H9 (cell line): ENCODE measurements at regions not wholly inside any gene's neighbourhood (a gene's known extent, or its start where the extent isn't known, plus 50 kb on each side); places are given as distances from the start of the nearest gene placed in this dataset.

Experiments used
- DNase-seq: peaks from one replicate; pipeline ENCODE4 v3.0.0-alpha.2; 2017
- H2AFZ ChIP-seq: one replicate; pipeline ENCODE4 v1.6.1; 2013; ENCODE audit warnings: mild to moderate bottlenecking, low read length, control low read depth, moderate library complexity
- H2AK5ac ChIP-seq: 2 replicates; pipeline ENCODE4 v1.6.1; 2013; ENCODE audit warnings: low read length, control low read depth, mixed read lengths; ENCODE audit not compliant: insufficient read length
- H2BK120ac ChIP-seq: one replicate; pipeline ENCODE4 v1.6.1; 2013; ENCODE audit warnings: low read depth, mild to moderate bottlenecking, low read length, control low read depth, inconsistent platforms; ENCODE audit not compliant: poor library complexity, severe bottlenecking
- H2BK12ac ChIP-seq: 2 replicates; pipeline ENCODE4 v1.6.1; 2013; ENCODE audit warnings: low read length, control low read depth, mixed read lengths, low read depth; ENCODE audit not compliant: insufficient read length
- H2BK15ac ChIP-seq: 2 replicates; pipeline ENCODE4 v1.6.1; 2013; ENCODE audit warnings: low read depth, low read length, control low read depth
- H2BK20ac ChIP-seq: one replicate; pipeline ENCODE4 v1.6.1; 2013; ENCODE audit warnings: low read depth, mild to moderate bottlenecking, low read length, control low read depth, inconsistent platforms; ENCODE audit not compliant: poor library complexity, severe bottlenecking
- H2BK5ac ChIP-seq: 2 replicates; pipeline ENCODE4 v1.6.1; 2013; ENCODE audit warnings: low read length, control low read depth, mixed read lengths; ENCODE audit not compliant: insufficient read length
- H3K14ac ChIP-seq: 2 replicates; pipeline ENCODE4 v1.6.1; 2013; ENCODE audit warnings: low read length, control low read depth; ENCODE audit not compliant: insufficient read depth
- H3K18ac ChIP-seq: 2 replicates; pipeline ENCODE4 v1.6.1; 2013; ENCODE audit warnings: low read depth, mild to moderate bottlenecking, mixed read lengths, low read length, control low read depth; ENCODE audit not compliant: insufficient read length
- H3K23ac ChIP-seq: 2 replicates; pipeline ENCODE4 v1.6.1; 2013; ENCODE audit warnings: low read length, control low read depth, mixed read lengths, low read depth; ENCODE audit not compliant: insufficient read length
- H3K23me2 ChIP-seq: 2 replicates; pipeline ENCODE4 v1.6.1; 2013; ENCODE audit warnings: low read depth, mild to moderate bottlenecking, mixed read lengths, low read length, control low read depth; ENCODE audit not compliant: insufficient read length, poor library complexity, severe bottlenecking
- H3K27ac ChIP-seq: 2 replicates; pipeline ENCODE4 v1.5.1; 2013; ENCODE audit warnings: low read length, control low read depth, mixed read lengths, low read depth; ENCODE audit not compliant: insufficient read length
- H3K27me3 ChIP-seq: 2 replicates; pipeline ENCODE4 v1.6.1; 2013; ENCODE audit warnings: low read length, control low read depth, inconsistent platforms; ENCODE audit not compliant: insufficient read depth
- H3K4ac ChIP-seq: 2 replicates; pipeline ENCODE4 v1.6.1; 2013; ENCODE audit warnings: low read depth, mild to moderate bottlenecking, control low read depth, inconsistent platforms, low read length, moderate library complexity
- H3K4me1 ChIP-seq: 2 replicates; pipeline ENCODE4 v1.6.1; 2013; ENCODE audit warnings: low read length, control low read depth, inconsistent platforms; ENCODE audit not compliant: insufficient read depth
- H3K4me2 ChIP-seq: 2 replicates; pipeline ENCODE4 v1.6.1; 2013; ENCODE audit warnings: low read length, control low read depth, mixed read lengths; ENCODE audit not compliant: insufficient read length, insufficient read depth
- H3K56ac ChIP-seq: 2 replicates; pipeline ENCODE4 v1.6.1; 2013; ENCODE audit warnings: low read depth, mild to moderate bottlenecking, mixed read lengths, low read length, control low read depth; ENCODE audit not compliant: insufficient read length
- H3K79me1 ChIP-seq: 2 replicates; pipeline ENCODE4 v1.6.1; 2013; ENCODE audit warnings: low read depth, mild to moderate bottlenecking, moderate library complexity, low read length, control low read depth, inconsistent platforms; ENCODE audit not compliant: insufficient read depth, poor library complexity, severe bottlenecking
- H3K79me2 ChIP-seq: 2 replicates; pipeline ENCODE4 v1.6.1; 2013; ENCODE audit warnings: low read length, control low read depth, inconsistent platforms; ENCODE audit not compliant: insufficient read depth
- H3K9ac ChIP-seq: 2 replicates; pipeline ENCODE4 v1.6.1; 2013; ENCODE audit warnings: low read length, control low read depth, mixed read lengths; ENCODE audit not compliant: insufficient read length; ENCODE audit errors: extremely low read depth
- H3K9me3 ChIP-seq: one replicate; pipeline ENCODE4 v1.6.1; 2013; ENCODE audit warnings: low read depth, low read length, inconsistent platforms; ENCODE audit not compliant: control insufficient read depth
- H3T11ph ChIP-seq: one replicate; pipeline ENCODE4 v1.6.1; 2013; ENCODE audit warnings: mild to moderate bottlenecking, low read length, control low read depth, inconsistent platforms
- H4K20me1 ChIP-seq: one replicate; pipeline ENCODE4 v1.6.1; 2013; ENCODE audit not compliant: control insufficient read depth, insufficient read length, insufficient read depth
- H4K5ac ChIP-seq: 2 replicates; pipeline ENCODE4 v1.6.1; 2013; ENCODE audit warnings: low read depth, mild to moderate bottlenecking, mixed read lengths, low read length, control low read depth; ENCODE audit not compliant: insufficient read length
- H4K8ac ChIP-seq: replicated peaks from 2 replicates; pipeline ENCODE4 v1.6.1; 2013; ENCODE audit warnings: low read length, control low read depth, mixed read lengths, low read depth; ENCODE audit not compliant: insufficient read length
- H4K91ac ChIP-seq: 2 replicates; pipeline ENCODE4 v1.6.1; 2013; ENCODE audit warnings: low read depth, mild to moderate bottlenecking, moderate library complexity, mixed read lengths, low read length, control low read depth; ENCODE audit not compliant: insufficient read length
- H3K27ac Mint-ChIP-seq, 3 experiments: 2 replicates in 2 of 3; 3 replicates in 1 of 3; pipeline ENCODE4 v1.8.0; 2020 to 2021; ENCODE audit warnings: mixed read lengths in 3 of 3, mild to moderate bottlenecking in 1 of 3, moderate library complexity in 1 of 3
- H3K27me3 Mint-ChIP-seq: 2 replicates; pipeline ENCODE4 v1.8.0; 2021; ENCODE audit warnings: low read depth, mild to moderate bottlenecking, moderate library complexity, mixed read lengths
- H3K36me3 Mint-ChIP-seq, 3 experiments: 2 replicates in 2 of 3; 3 replicates in 1 of 3; pipeline ENCODE4 v1.8.0; 2020 to 2021; ENCODE audit warnings: low read depth in 3 of 3, mixed read lengths in 3 of 3; ENCODE audit not compliant: insufficient read depth in 1 of 3
- H3K4me1 Mint-ChIP-seq, 2 experiments: 2 replicates each; pipeline ENCODE4 v1.8.0; 2020; ENCODE audit warnings: mixed read lengths in 2 of 2
- H3K4me3 Mint-ChIP-seq, 2 experiments: 2 replicates in 1 of 2; 3 replicates in 1 of 2; pipeline ENCODE4 v1.8.0; 2020 to 2021; ENCODE audit warnings: mild to moderate bottlenecking in 2 of 2, mixed read lengths in 2 of 2, moderate library complexity in 1 of 2
- H3K9me3 Mint-ChIP-seq, 2 experiments: 2 replicates in 1 of 2; 3 replicates in 1 of 2; pipeline ENCODE4 v1.8.0; 2020; ENCODE audit warnings: mild to moderate bottlenecking in 2 of 2, mixed read lengths in 2 of 2, moderate library complexity in 1 of 2
- WGBS: extraction: QIAGEN DNeasy Blood & Tissue Kit; methylation state at CpG from one replicate; pipeline ENCODE4 v1.1.7; 2013; ENCODE audit warnings: missing lambda C conversion rate, low lambda C conversion rate, mixed read lengths; ENCODE audit not compliant: insufficient read length; ENCODE audit errors: extremely low coverage; 5-methylcytosine and 5-hydroxymethylcytosine counted together
- TF ChIP-seq, protein P1 (sequence below): fragments of 200-600 bp; sonication (generic); conservative IDR thresholded peaks from 3 replicates; pipeline ENCODE4 v1.8.0; 2021; ENCODE audit warnings: antibody characterized with exemption, mild to moderate bottlenecking

DNA sequence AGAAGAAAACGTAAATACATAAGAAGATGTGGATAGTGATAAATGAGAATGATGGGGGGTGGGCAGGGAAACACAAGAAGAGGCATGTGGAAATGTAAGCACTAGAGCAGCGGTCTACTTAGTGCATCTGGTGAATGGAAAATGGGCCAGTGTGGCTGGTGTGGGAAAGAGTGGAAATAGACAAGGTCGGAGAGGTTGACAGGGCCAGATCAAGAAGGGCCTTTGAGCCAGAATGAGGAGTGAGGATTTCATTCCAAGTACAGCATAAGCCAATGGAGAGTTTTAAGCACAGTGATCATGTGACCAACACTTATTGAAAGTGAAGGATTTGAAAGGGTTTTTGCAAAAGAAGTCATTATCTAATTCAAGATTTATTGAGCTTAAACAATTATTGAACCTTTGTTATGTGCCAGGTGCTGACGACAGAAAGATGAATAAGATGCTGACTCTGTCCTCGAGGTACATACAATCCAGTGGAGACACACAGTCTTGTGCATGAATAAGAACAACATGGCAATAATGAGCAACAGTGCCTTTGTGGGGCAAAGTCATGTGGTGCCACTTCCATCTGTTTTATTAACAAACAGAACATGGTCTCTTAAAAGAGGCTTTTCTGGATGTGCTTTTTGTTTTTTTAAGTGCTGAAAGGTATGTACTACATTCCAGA lies 124.1 kb downstream of the MFSD1 start:
- H3K36me3 Mint-ChIP-seq, result no peaks in the 10 kb centered on the region

More for the DNA sequence above, 124.1 kb downstream of the MFSD1 start:
- Histone ChIP-seq H3K4me2 (no peak overlapping the region), H3K9me3 (no peaks in the 10 kb centered on the region), H3K23me2 (no peaks in the 10 kb centered on the region), H4K20me1 (no peaks in the 10 kb centered on the region), H4K5ac (no peak overlapping the region), H3K27me3 (no peaks in the 10 kb centered on the region), H3K14ac (no peak overlapping the region), H2BK12ac (no peak overlapping the region), H2BK15ac (no peak overlapping the region), H3K56ac (no peak overlapping the region), H3K79me1 (no peaks in the 10 kb centered on the region), H3K9ac (no peak overlapping the region), H3K18ac (no peak overlapping the region), H2AFZ (no peak overlapping the region), H3K4ac (no peak overlapping the region), H2BK5ac (no peak overlapping the region), H3K23ac (no peak overlapping the region), H3T11ph (no peak overlapping the region), H4K8ac (no peak overlapping the region), H2BK20ac (no peak overlapping the region), H3K4me1 (no peaks in the 10 kb centered on the region), H3K79me2 (no peaks in the 10 kb centered on the region), H2AK5ac (no peak overlapping the region), H3K27ac (no peak overlapping the region), H2BK120ac (no peak overlapping the region), H4K91ac (no peak overlapping the region)
- TF ChIP-seq, protein P1, sequence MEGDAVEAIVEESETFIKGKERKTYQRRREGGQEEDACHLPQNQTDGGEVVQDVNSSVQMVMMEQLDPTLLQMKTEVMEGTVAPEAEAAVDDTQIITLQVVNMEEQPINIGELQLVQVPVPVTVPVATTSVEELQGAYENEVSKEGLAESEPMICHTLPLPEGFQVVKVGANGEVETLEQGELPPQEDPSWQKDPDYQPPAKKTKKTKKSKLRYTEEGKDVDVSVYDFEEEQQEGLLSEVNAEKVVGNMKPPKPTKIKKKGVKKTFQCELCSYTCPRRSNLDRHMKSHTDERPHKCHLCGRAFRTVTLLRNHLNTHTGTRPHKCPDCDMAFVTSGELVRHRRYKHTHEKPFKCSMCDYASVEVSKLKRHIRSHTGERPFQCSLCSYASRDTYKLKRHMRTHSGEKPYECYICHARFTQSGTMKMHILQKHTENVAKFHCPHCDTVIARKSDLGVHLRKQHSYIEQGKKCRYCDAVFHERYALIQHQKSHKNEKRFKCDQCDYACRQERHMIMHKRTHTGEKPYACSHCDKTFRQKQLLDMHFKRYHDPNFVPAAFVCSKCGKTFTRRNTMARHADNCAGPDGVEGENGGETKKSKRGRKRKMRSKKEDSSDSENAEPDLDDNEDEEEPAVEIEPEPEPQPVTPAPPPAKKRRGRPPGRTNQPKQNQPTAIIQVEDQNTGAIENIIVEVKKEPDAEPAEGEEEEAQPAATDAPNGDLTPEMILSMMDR, result no peak
- H3K27ac Mint-ChIP-seq, result no peak overlapping the region
- no peak for DNase-seq
- no peaks in the 10 kb centered on the region for H3K9me3 Mint-ChIP-seq
- no peak overlapping the region for H3K4me3 Mint-ChIP-seq
- WGBS, result no CpG with 5 or more reads among the region's 5 CpGs
- H3K4me1 Mint-ChIP-seq, result no peaks in the 10 kb centered on the region
- no peaks in the 10 kb centered on the region for H3K27me3 Mint-ChIP-seq
